Mucosa of rectum (tissue), 2 donors: ENCODE measurements at regions not wholly inside any gene's neighbourhood (a gene's known extent, or its start where the extent isn't known, plus 50 kb on each side); places are given as distances from the start of the nearest gene placed in this dataset.
"Not testable (repeated sequence)": the region's sequence is repeated elsewhere in the genome, so short reads cannot be mapped to it uniquely, and the experiment has no call there.

Experiments
- H3K27ac ChIP-seq, 2 donors: one replicate each; pipeline ENCODE4 v1.7.0; 2013; ENCODE audit warnings: inconsistent platforms in 2 of 2, low read depth in 2 of 2, low read length in 2 of 2
- H3K27me3 ChIP-seq, 2 donors: one replicate each; pipeline ENCODE4 v1.7.0; 2013; ENCODE audit warnings: low read length in 2 of 2; ENCODE audit not compliant: control insufficient read depth in 2 of 2, insufficient read depth in 2 of 2
- H3K36me3 ChIP-seq, 2 donors: one replicate each; pipeline ENCODE4 v1.7.0; 2013; ENCODE audit warnings: low read length in 2 of 2; ENCODE audit not compliant: control insufficient read depth in 2 of 2, insufficient read depth in 2 of 2
- H3K4me1 ChIP-seq, 2 donors: one replicate each; pipeline ENCODE4 v1.7.0; 2013; ENCODE audit warnings: low read length in 2 of 2, mild to moderate bottlenecking in 1 of 2; ENCODE audit not compliant: control insufficient read depth in 2 of 2, insufficient read depth in 2 of 2
- H3K4me3 ChIP-seq, 2 donors: one replicate each; pipeline ENCODE4 v1.7.0; 2013; ENCODE audit warnings: low read length in 2 of 2
- H3K9ac ChIP-seq, 2 donors: one replicate each; pipeline ENCODE4 v1.7.0; 2013; ENCODE audit warnings: low read length in 2 of 2, low read depth in 1 of 2, mild to moderate bottlenecking in 1 of 2
- H3K9me3 ChIP-seq, 2 donors: one replicate each; pipeline ENCODE4 v1.7.0; 2013; ENCODE audit warnings: low read length in 2 of 2; ENCODE audit not compliant: control insufficient read depth in 2 of 2
- donor health status: healthy.
- donor health status: Normal muscosa, but diverticular disease.

GRCh38 chr6:21924002-21924401 is 330.5 kb downstream of the SOX4 start:
- Histone ChIP-seq H3K4me3 (no peak overlapping the region), H3K9ac (no peak overlapping the region), H3K27ac (no peak overlapping the region), H3K9me3 (no peaks in the 10 kb centered on the region), H3K36me3 (no peaks in the 10 kb centered on the region), H3K4me1 (peaks cover 0 to 3% of the 10 kb centered on the region in 2 donors), H3K27me3 (no peaks in the 10 kb centered on the region)

- Histone ChIP-seq H3K4me3 (no peak overlapping the region), H3K27ac (peak overlapping the region in 1 of 2 donors; percentile 11), H3K9me3 (no peaks in the 10 kb centered on the region), H3K36me3 (no peaks in the 10 kb centered on the region), H3K9ac (no peak overlapping the region), H3K4me1 (peaks cover 0 to 9% of the 10 kb centered on the region in 2 donors), H3K27me3 (no peaks in the 10 kb centered on the region)
Observed at GRCh38 chr6:21928827-21929226, 335.3 kb downstream of the SOX4 start.

- no peak overlapping the region for H3K27ac ChIP-seq
- no peaks in the 10 kb centered on the region for H3K9me3 ChIP-seq
- H3K36me3 ChIP-seq: no peaks in the 10 kb centered on the region
- H3K9ac ChIP-seq: no peak overlapping the region
- H3K4me1 ChIP-seq: peaks cover 0 to 9% of the 10 kb centered on the region in 2 donors
- H3K4me3 ChIP-seq: no peak overlapping the region
- H3K27me3 ChIP-seq: no peaks in the 10 kb centered on the region
Observed at GRCh38 chr6:21931641-21932335, 338.2 kb downstream of the SOX4 start.

GRCh38 chr6:21933351-21933750 is 339.8 kb downstream of the SOX4 start:
- Histone ChIP-seq H3K4me1 (peaks cover 0 to 9% of the 10 kb centered on the region in 2 donors), H3K36me3 (no peaks in the 10 kb centered on the region), H3K9me3 (no peaks in the 10 kb centered on the region), H3K9ac (no peak overlapping the region), H3K4me3 (no peak overlapping the region), H3K27me3 (no peaks in the 10 kb centered on the region), H3K27ac (no peak overlapping the region)

- no peaks in the 10 kb centered on the region for H3K36me3 ChIP-seq
- no peaks in the 10 kb centered on the region for H3K9me3 ChIP-seq
- no peaks in the 10 kb centered on the region for H3K27me3 ChIP-seq
- no peak overlapping the region for H3K27ac ChIP-seq
- no peak overlapping the region for H3K4me3 ChIP-seq
- no peaks in the 10 kb centered on the region for H3K4me1 ChIP-seq
- no peak overlapping the region for H3K9ac ChIP-seq
Observed at GRCh38 chr6:21935142-21935541, 341.6 kb downstream of the SOX4 start.

- no peaks in the 10 kb centered on the region for H3K36me3 ChIP-seq
Observed at GRCh38 chr6:21935561-21936028, 342.0 kb downstream of the SOX4 start.

GRCh38 chr6:21937466-21937865 is 343.9 kb downstream of the SOX4 start:
- no peak overlapping the region for H3K9ac ChIP-seq
- no peaks in the 10 kb centered on the region for H3K36me3 ChIP-seq
- no peaks in the 10 kb centered on the region for H3K9me3 ChIP-seq
- H3K27ac ChIP-seq: no peak overlapping the region
- no peak overlapping the region for H3K4me3 ChIP-seq
- no peaks in the 10 kb centered on the region for H3K27me3 ChIP-seq
- H3K4me1 ChIP-seq: no peaks in the 10 kb centered on the region

More at GRCh38 chr6:21935561-21936028, 342.0 kb downstream of the SOX4 start:
- no peak overlapping the region for H3K27ac ChIP-seq
- no peak overlapping the region for H3K4me3 ChIP-seq
- H3K9ac ChIP-seq: no peak overlapping the region
- H3K9me3 ChIP-seq: no peaks in the 10 kb centered on the region
- H3K27me3 ChIP-seq: no peaks in the 10 kb centered on the region
- no peaks in the 10 kb centered on the region for H3K4me1 ChIP-seq

GRCh38 chr6:21939066-21939465 is 345.5 kb downstream of the SOX4 start:
- H3K27me3 ChIP-seq, H3K9me3 ChIP-seq, H3K9ac ChIP-seq, H3K27ac ChIP-seq, H3K4me3 ChIP-seq, H3K4me1 ChIP-seq, H3K36me3 ChIP-seq: not testable (repeated sequence)

GRCh38 chr6:21941926-21942325 is 348.4 kb downstream of the SOX4 start:
- no peaks in the 10 kb centered on the region for H3K4me1 ChIP-seq
- H3K9me3 ChIP-seq: no peaks in the 10 kb centered on the region
- H3K9ac ChIP-seq: no peak overlapping the region
- H3K4me3 ChIP-seq: no peak overlapping the region
- H3K36me3 ChIP-seq: no peaks in the 10 kb centered on the region
- H3K27ac ChIP-seq: no peak overlapping the region
- H3K27me3 ChIP-seq: no peaks in the 10 kb centered on the region

GRCh38 chr6:21942897-21943296 is 349.3 kb downstream of the SOX4 start:
- Histone ChIP-seq H3K4me1 (peaks cover 0 to 2% of the 10 kb centered on the region in 2 donors), H3K27ac (no peak overlapping the region), H3K36me3 (no peaks in the 10 kb centered on the region), H3K9ac (no peak overlapping the region), H3K27me3 (no peaks in the 10 kb centered on the region), H3K9me3 (no peaks in the 10 kb centered on the region), H3K4me3 (no peak overlapping the region)
